Stimulated activated CD8-positive, alpha-beta memory T cell treated with anti-CD3 and anti-CD28 coated beads, Interleukin-12 subunit alpha, Interleukin-12 subunit beta, amount 100 ng/mL, for 4 hours (primary cell): ENCODE measurements at regions not wholly inside any gene's neighbourhood (a gene's known extent, or its start where the extent isn't known, plus 50 kb on each side); places are given as distances from the start of the nearest gene placed in this dataset.

Source experiments
- DNase-seq: peaks from one replicate; pipeline ENCODE4 v3.0.0-alpha.2; 2020; ENCODE audit warnings: low read depth

DNA sequence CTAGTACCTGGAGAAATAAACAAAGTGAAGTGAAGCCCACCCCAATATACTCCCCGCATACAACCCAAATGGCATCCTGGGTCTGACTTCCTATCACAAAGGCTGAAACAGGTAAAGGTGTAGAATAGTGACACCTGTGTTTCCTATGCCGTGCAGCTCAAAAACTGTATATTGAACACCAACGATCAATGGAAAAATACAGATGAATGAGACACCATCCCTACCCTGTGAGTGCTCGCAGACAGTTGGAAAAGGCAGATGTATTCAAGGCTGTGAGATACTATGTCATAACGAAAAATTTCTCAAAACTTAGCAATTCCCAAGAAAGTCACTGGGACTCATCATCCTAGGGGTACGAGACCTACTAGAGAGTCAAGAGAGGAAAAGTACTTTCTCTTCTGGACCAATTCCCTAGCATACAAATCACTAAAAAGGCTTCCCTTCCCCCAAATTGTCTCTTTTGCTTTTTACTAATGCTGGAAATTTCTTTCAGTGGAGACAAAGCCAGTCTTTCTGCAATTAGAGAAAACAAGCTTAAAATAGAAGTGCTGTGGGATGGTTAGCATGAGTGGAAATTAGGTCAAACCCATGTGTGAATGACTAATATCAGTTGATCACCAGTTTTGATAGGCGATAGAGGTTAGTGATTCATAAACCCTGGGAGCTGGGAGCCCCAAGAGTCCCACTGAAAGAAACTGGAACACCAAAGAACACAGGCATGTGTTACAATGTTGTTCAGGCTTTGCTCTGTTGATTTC lies 249.7 kb downstream of the SPTSSA start:
- no peak for DNase-seq

DNA sequence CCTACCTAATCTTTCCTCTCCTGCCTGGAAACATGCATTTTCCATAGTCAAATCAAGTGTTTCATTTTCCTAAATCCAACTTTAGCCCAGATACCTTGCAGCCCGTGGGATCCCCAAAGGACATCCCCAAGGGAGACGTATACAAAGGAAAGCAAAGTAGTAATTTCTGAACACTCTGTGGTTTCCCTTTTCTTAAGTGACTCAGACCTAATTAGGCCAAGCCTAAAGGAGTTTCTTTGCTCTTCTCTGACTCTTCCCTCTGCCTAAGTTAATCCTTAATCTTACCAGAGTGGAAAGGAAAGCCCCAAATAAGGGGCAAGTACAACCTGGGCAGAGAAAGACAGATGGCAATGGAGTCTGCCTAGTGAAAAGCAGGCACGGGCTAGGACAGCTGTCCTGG lies 250.3 kb downstream of the SPTSSA start:
- DNase-seq: no peak

DNA sequence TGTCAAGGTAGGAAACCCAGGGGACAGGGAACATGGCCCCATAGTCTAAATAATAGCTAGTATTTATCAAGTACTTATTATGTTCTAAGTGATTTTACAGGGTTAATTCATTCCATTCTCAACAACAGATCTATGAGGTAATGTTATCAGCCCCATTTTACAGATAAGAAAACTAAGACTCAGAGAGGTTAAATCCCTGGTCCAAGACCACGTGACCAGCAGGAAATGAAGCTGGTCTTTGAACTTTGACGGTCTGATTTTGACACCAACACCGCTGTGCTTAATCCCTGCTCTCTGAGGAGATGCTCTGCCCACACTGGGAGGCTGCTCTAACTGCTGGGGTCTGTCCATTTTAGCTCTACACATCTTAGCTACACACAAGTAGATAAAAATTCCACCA lies 253.5 kb downstream of the SPTSSA start:
- DNase-seq: no peak

DNA sequence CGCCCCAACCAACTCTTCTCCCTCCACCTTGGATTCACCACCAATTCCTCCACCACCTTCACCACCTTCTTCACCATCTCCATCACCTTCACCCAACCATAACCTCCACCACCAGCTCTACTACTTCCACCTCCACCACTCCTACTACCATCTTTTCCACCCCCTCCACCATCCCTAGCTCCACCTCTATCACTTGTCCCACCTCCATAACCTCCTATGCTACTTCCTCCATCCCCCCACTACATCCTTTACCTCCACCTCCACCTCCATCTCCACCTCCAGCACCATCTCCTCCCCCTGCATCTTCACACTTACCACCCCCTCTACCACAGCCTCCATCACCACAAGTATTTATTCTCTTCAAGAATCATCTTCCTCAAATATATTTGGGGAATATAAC lies 254.9 kb upstream of the EGLN3 start:
- DNase-seq: no peak

DNA sequence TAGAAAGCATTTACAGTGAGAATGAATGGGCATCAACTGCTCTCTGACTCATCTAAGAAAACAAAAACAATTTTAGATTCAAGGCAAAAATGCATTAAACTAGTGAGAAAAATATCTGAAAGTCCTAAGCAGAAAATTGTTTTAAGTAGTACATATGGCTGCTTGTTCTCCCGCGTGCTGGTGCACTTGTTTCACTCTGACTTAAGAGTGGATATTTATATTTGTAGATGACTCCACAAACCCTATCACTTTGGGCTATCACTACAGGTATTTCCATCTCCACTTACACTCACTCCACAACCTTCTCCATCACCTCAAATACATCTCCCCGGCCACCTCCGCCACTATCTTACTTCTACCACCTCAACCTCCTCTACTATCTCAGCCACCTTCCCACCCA lies 253.9 kb upstream of the EGLN3 start:
- no peak for DNase-seq

DNA sequence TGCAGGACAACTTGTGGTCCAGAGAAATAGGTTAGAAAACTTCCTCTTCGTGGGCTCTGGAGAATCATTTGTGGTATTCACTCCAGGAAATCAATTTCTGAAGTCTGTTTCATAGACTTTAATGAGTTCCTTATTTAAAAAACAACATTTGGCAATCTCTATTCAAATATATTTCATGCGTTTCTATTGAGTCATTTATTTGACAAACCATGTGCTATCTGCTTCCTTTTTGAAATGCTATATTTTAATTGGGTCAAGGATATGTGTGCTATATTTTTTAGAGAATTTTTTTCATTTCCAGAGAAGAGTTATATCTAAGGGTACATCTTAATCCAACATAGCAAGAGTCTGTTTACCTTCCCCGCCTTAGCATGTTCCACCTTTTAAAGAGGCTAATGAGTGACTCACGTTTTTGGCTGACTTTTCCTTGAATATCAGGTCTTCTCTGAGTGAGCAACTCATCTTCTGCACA lies 252.4 kb upstream of the EGLN3 start:
- DNase-seq: no peak

DNA sequence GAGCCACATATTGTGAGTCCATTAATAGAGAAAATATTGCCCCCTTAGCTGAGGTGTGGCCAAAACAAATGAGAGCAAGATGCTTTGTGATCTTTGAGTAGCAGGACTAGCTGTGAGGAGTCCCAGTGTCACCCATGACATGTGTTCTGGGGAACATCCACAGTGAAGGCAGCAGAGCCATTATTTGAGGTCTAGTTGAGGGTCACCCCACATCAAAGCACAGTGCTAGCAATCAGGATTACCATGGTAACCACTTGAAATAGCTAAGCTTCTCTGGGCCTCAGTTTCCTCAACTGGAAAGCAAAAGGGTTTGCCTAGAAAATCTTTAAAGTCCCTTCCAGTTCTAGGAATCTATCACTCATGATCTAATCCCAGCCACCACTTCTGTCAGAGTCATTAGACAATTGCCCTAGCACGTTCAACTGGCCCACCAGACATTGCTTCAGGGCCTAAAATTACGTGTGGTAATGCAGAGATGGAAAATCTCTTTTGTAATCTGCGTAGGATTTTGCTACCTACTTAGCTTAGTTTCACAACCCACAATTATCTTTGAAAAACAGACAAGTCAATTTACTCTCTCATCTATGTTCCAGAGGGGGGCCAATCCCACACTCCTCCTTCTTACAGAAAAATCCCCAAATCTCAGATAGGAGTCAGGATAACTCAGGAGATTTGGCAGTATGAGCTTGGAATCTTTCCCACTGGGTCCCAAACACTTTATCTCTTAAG lies 251.2 kb upstream of the EGLN3 start:
- no peak for DNase-seq

DNA sequence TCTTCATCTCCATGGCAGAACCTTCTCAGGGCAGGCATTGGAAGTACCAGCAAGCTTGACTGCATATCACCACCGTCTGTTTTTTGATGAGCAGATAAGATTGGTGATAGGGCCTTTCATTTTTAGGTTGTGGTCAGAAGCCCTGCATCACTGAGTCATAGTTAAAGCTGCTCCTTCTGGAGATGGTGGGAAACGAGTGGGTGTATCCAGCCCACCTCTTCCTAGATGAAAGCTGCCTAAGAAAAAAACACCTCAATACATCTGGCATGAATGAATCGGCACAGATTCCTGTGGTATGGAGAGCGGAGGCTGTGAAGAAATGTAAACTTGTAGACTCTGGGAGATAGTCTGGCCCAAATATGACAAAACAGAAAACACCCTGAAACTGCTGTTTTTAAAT lies 248.7 kb upstream of the EGLN3 start:
- DNase-seq: no peak

DNA sequence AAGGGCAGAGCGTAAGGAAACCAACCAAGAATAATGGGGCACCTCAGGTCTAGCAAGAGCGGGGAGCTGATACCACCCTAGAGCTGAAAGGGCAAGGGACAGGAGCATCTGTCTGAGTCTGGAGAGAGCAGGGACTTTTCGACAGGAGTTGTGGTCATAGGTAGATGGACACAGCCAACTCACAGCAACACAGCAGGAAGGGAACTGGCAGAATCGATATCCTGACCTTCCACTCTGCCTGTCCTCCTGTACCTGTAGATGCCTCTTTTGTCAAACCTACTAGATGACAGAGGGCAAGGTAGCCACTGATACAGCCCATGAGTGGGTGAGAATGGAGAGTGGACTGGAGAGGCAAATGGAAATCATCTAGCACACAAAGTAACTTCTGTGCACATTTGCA lies 247.2 kb upstream of the EGLN3 start:
- no peak for DNase-seq

DNA sequence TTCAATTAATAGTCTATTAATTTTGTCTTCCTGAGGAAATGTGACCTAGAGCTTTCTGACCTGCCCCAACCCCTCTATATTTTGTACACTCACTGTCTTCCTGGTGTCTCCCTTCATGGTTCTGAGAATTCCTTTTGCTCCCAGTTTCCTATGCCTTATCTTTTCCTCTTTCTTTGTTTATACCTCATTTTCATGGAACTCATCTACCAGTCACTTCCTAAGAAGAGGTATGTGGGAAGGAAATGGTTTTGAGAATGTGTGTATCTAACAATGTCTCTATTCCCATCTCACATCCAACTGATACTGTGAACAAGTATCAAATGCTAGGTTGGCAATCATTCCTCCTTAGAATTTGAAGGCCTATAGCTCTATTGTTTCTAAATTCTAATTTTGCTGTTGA lies 245.1 kb upstream of the EGLN3 start:
- no peak for DNase-seq

DNA sequence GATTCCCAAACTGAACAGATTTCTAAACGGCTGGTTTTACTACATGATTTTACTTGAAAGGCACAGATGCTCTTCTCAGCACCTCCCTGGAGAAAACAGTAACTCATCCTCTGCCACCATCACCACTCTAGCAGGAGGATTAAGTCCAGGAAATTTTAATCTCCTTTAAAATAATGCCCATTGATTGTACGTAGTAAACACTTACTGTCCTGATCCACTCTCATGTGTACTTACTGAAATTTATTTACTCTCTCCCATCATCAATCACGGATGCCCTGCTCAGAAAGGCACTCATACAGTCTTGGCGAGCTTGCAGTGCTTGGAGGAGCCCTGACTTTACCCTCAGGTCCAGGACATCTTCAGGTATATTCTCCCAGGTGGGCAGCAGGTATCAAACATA lies 239.8 kb upstream of the EGLN3 start:
- DNase-seq: no peak

DNA sequence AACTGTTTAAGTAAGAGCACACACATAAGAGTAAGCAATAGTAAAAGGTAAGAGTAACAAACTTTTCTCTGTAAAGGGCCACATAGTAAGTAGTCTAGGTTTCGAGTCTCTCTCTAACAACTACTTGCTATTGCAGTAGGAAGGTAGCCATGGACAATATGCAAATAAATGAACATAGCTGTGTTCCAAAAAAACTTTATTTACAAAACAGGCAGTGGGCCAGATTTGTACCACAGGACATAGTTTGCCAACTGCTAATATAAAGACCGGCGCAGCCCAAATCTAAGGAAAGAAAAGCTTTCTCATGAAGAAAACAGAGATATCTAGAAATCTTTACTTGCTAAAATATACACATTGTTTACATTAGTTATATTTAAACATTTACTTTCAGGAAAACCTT lies 239.0 kb upstream of the EGLN3 start:
- no peak for DNase-seq

DNA sequence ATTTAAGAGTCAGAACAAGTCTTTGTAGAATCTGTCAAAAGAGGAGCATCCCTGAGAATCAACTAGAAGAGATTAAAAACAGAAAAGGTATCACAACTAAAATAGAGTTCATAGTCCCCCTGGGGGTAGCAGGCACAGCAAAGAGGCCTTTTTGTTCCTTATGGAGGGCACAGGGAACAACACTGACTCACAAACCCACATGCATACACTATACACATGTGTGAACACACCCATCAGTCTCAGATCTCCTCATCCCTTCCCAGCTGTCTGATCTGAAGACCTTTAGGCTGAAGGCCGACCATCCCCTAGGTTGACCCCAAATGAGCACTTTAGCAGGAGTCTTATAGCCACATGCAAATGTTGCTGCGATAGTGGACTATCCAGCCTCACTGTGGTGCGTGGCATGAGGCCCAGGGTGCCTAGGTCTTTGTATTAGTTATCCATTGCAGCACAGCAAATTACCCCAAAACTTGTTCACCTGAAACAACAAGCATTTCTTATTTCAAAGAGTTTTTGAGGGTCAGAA lies 236.7 kb upstream of the EGLN3 start:
- DNase-seq: no peak

DNA sequence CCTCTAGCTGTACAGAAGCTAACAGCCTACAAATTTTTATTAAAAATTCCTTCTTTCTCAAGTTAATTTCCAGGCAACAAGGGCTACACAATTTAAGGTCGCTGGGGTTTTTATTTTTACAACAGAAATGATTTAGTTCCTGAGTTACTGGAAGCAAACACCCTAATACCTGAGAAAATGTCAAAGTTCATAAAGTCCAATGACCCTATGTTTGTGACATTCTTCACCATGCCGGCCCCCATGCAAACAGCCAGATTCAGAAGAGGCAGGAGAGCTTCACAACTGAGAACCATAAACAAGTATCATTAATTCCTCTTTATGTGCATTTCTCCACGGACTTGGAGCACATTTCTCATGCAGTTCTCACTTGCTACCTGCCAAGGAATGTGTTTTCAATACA lies 236.2 kb upstream of the EGLN3 start:
- no peak for DNase-seq

DNA sequence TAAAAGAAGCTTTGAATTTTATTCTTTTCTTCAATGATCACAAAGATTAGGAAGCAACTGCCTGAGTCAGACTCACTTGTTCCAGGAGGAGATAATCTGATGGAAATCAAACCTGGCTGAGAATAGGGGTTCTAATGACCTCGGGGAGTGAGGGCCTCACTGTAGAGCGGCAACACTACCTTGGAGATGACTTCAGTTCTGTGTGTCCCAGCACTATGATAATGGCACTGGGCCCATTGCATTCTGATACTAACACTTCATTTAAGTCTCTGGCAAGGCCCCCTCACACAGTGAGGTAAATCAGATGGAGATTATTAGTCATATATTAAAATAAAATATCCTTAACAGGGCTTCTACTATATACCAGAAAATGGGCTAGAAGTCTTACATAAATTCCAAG lies 233.3 kb upstream of the EGLN3 start:
- DNase-seq: no peak

DNA sequence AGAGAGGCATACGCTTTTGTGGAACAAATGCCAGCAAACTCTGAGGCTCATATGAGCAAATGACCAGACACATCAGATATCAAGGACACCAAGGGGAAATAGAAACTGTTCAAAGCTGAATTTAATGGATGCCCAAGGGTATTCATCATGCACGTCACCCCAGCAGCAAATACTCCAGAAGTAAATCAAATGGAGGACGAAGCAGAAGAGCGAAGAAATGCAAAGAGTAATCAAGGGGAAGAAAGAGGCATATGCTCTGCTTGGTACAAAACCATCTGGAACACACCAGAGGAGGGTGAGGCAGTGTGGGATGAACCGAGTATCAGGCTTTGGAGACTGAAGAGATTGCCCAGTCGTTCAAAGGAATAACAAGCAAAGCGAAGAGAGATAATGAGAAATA lies 232.6 kb upstream of the EGLN3 start:
- no peak for DNase-seq

DNA sequence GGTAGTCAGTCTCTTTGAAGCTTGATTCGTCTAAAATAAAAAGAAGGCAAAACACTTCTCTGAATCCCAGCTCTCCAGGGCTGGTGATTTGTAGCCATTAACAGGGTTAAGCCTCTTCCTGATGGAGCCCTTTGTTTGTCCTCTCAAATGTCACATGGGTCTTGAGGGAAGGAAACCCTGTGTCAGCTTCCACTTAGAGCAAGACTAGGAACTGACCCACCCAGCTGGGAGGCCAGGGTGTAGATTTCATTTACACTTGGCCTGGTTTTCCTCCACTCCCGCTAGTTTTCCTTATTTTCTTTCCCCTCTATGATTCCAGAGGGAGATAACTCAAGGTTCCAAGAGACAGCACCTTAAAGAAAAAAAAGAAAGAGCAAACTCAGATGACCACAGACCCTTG lies 230.5 kb upstream of the EGLN3 start:
- no peak for DNase-seq

DNA sequence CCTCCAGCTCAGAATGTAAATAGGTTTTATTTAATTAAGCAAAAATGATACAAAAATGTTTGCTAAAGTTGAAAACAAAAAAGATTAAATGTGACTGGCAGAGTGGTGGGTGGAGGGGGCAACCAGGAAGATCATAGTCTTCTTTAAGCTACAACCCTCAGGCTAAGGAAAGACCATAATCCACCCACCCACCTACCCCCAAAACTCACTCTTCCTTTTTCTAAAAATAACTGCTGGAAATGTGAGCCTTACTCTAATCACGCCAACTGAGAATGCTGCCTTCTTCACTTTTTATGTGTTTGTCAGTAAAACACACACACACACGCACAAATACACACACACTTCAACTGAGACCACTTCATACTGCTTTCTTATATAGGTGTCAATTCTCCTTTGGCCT lies 230.0 kb upstream of the EGLN3 start:
- no peak for DNase-seq

DNA sequence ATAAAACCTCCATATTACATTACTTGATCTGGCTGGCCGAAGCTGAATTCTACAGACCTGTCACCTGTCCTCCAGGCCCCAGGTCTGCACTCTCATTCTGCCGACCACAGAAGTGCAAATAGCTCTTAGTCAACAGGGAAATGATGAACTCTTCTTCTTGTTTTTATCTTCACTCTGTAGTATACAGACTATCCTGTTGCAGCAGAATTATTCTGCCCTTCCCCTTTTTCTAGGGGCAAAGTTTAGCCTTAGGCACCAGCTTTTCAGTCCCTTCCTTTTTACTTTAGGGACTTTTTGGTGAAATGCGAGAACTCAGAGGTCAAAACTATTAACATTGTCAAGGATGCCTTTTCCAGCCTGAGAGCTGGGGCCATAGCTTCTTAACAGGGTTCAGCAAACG lies 229.6 kb upstream of the EGLN3 start:
- DNase-seq: no peak

DNA sequence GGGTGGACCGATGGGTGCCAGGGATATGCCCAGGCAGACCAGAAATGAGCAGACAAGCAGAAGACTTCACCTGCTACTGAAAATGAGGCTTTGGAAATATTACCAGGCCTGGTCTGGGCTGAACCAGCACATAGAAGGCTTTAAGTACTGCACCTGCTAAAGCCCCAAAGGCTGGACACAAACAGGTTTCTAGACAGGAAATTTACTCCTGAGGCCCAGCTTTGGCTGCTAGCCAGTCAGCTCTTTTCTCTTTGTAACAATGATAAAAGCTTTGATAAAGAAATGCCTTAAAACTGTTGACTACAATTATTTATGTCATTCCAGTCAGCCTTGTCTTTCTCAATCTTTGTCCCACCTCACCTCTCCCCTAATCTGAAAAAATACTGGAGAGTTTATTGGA lies 228.9 kb upstream of the EGLN3 start:
- DNase-seq: no peak

DNA sequence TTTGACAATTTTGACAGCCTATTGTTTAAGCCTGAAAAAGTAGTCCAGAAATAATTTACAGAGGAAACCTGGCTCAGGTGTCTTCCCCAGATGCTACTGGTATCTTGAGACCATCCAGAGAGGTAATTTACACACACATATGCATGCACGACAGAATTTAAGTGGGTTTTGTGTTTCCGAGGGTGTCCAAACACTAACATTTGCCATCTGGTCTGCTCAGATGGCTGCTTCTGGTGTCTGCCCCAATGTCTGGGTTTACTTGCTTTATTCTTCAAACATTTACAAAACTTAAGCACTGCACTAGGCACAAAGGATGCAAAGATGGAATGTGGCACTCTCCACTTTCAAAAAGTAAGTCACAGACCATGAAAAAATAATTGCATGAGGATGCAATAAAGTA lies 226.6 kb upstream of the EGLN3 start:
- DNase-seq: no peak

DNA sequence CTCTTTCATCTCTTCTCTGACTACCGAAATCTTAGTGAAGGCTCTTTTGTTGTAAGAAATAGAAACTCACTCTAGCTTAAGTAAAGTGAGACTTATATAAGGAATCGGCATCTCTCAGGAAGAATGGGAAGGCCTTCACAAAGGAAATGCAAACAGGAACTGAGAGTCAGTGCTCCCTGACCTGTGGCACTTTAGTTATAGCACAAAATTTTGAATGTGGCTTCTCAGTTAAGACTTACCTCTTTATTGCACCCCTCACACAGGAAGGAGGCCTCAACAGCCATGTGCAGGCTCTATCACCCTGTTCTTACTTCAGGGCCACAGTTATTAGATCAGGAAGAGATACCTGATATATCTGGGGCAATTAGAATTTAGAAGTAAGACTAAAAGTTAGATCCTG lies 224.7 kb upstream of the EGLN3 start:
- no peak for DNase-seq

DNA sequence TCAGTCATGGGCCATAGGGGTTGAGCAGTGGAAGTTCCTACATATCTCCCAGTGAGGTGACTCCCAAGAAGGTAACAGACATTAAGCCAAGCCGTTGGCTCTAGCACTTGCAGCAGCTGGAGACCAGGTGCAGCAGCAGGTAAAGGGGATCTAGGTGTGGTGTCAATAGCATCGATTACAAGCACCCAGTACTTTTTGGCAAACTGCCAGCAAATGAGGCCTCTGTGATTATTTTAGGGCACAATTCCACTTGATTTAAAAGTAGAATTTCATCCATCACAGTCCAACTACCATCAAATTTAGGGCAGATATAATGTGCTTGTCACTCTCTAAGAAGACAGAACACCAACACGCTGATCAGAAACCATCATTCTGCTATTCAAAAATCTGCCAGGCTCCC lies 224.1 kb upstream of the EGLN3 start:
- no peak for DNase-seq

DNA sequence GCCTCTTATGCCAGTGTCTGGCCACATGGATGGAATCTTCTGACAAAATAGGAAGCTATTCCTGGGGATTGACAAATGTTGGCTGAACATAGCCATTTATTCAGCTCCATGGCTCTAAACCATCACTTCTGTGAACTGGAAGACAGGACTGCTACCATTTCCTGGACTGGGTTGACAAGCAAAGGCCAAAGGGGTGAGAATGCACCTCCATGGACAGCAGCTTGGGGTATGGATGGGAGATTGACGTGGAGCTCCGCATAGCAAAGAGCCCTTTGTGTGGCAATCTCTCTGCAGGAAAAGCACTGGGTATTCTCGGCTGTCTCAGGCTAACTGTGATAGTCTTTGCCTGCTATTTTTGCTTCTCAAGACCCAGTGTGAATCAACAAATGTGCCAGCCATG lies 223.0 kb upstream of the EGLN3 start:
- no peak for DNase-seq
